ENCODE measurements at regions not wholly inside any gene's neighbourhood (a gene's known extent, or its start where the extent isn't known, plus 50 kb on each side); places are given as distances from the start of the nearest gene placed in this dataset.

DNA sequence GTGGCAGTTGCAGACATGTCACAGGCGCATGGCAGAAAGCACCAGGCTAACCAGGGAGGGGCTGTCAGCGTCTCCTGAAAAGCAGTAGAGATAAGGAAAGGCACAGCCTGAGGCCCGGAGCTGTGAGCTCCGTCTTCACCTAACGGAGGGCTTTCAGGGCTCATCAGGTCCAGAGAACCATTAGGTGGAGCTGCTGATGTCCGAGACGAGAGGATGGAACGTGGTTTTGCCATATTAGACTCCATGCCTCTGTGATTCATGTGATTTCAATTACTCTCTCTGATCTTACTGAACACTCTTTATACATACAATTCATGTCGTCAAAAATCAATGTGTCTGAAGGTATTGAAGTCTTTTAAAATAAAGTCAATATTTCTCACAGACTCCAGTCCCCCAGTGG lies 120.3 kb upstream of the RAB6C start:
- TF ChIP-seq, protein P1, sequence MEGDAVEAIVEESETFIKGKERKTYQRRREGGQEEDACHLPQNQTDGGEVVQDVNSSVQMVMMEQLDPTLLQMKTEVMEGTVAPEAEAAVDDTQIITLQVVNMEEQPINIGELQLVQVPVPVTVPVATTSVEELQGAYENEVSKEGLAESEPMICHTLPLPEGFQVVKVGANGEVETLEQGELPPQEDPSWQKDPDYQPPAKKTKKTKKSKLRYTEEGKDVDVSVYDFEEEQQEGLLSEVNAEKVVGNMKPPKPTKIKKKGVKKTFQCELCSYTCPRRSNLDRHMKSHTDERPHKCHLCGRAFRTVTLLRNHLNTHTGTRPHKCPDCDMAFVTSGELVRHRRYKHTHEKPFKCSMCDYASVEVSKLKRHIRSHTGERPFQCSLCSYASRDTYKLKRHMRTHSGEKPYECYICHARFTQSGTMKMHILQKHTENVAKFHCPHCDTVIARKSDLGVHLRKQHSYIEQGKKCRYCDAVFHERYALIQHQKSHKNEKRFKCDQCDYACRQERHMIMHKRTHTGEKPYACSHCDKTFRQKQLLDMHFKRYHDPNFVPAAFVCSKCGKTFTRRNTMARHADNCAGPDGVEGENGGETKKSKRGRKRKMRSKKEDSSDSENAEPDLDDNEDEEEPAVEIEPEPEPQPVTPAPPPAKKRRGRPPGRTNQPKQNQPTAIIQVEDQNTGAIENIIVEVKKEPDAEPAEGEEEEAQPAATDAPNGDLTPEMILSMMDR (IDR thresholded peaks at IDR 0.05 in 2 of 3, conservative IDR thresholded peaks at IDR 0.05 in 1 of 3; ENCODE audit: insufficient read depth in 2 of 3, low read depth in 1 of 3, low read length in 3 of 3), result peak in 1 of 3 experiments; percentile 8; a peak in 1 of 6 replicates
- TF ChIP-seq IFI16 (CRISPR knock-in tag; IDR thresholded peaks at IDR 0.05), result no peak
- Histone ChIP-seq H3K9me1 (ENCODE audit: control insufficient read depth, insufficient read depth, low read length) (no peaks in the 10 kb centered on the region), H3K9ac (ENCODE audit: insufficient read depth in 1 of 2, low read depth in 2 of 2, low read length in 2 of 2) (no peak overlapping the region), H3K27me3 (ENCODE audit: control insufficient read depth in 2 of 2, insufficient read depth in 2 of 2, low read length in 2 of 2) (peaks cover 3 to 22% of the 10 kb centered on the region in 2 experiments; a peak in 3 of 5 replicates), H3K9me3 (replicated peaks; ENCODE audit: control insufficient read depth, insufficient read depth, low read depth, low read length) (no peaks in the 10 kb centered on the region), H3K27ac (ENCODE audit: extremely low read depth, low read depth, low read length) (no peak overlapping the region), H4K20me1 (replicated peaks; ENCODE audit: control insufficient read depth, insufficient read depth, low read length) (0 out of 2 replicates have a peak, but pooled peaks cover 2% of the 10 kb centered on the region), H2AFZ (ENCODE audit: low read depth, low read length) (no peak overlapping the region), H3K4me1 (replicated peaks in 1 of 2; ENCODE audit: control insufficient read depth in 2 of 2, insufficient read depth in 2 of 2, low read length in 2 of 2) (no peaks in the 10 kb centered on the region), H3K4me3 (no peak overlapping the region), H3K4me2 (ENCODE audit: insufficient read depth, low read length) (no peak overlapping the region), H3K36me3 (ENCODE audit: control insufficient read depth, insufficient read depth, low read length) (no peaks in the 10 kb centered on the region), H3K79me2 (ENCODE audit: control insufficient read depth, insufficient read depth, low read length) (no peaks in the 10 kb centered on the region)
- ChIA-PET CTCF (ENCODE audit: low intra/inter-chr PET ratio) (no interaction called here), POLR2A (no interaction called here)
- peak; percentile 43; the same call in 2 of the 3 replicates for ATAC-seq
- BruUV-seq (replicated peaks), result no TSS peak
- no peak for DNase-seq (ENCODE audit: extremely low read depth in 1 of 4, low spot score in 3 of 4)
- intact Hi-C loops (cut with micrococcal nuclease) (no loop called here), in situ Hi-C loops (cut with MboI) (no loop called here)
- under 1% methylated on average over 9 of the region's 9 CpGs for WGBS (ENCODE audit: insufficient coverage, low coverage, missing lambda C conversion rate)
- no peak for FAIRE-seq

DNA sequence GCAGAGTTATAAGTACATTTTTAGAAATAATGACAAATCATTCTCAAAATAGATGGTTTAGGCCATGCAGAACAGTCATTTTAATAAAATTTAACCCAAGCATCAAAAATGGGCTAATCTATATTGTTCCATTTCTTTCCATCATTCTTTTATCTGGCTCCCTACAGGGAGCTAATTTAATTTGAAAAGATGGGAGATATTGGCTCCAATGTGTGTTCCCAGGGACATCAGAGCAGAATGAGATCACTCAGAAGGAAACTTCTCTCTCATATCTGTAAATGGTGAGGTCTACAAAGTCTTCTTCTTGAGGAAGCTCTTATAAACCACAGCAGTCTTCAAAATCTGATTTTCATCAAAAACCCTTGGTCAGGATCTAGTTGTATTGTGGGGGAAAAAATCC lies 119.4 kb upstream of the RAB6C start:
- BruUV-seq (replicated peaks), result no TSS peak
- no peak overlapping the region for H3K9ac ChIP-seq (ENCODE audit: insufficient read depth in 1 of 2, low read depth in 2 of 2, low read length in 2 of 2)
- H3K4me1 ChIP-seq (replicated peaks in 1 of 2; ENCODE audit: control insufficient read depth in 2 of 2, insufficient read depth in 2 of 2, low read length in 2 of 2), result no peaks in the 10 kb centered on the region
- no peaks in the 10 kb centered on the region for H3K9me1 ChIP-seq (ENCODE audit: control insufficient read depth, insufficient read depth, low read length)
- DNase-seq (ENCODE audit: extremely low read depth in 1 of 4, low spot score in 3 of 4), result no peak
- H3K4me3 ChIP-seq, result no peak overlapping the region
- H3K9me3 ChIP-seq (replicated peaks; ENCODE audit: control insufficient read depth, insufficient read depth, low read depth, low read length), result no peaks in the 10 kb centered on the region
- peaks cover 3 to 22% of the 10 kb centered on the region in 2 experiments; a peak in 3 of 5 replicates for H3K27me3 ChIP-seq (ENCODE audit: control insufficient read depth in 2 of 2, insufficient read depth in 2 of 2, low read length in 2 of 2)
- no peak overlapping the region for H2AFZ ChIP-seq (ENCODE audit: low read depth, low read length)
- in situ Hi-C loops (cut with MboI), result no loop called here
- 0 out of 2 replicates have a peak, but pooled peaks cover 2% of the 10 kb centered on the region for H4K20me1 ChIP-seq (replicated peaks; ENCODE audit: control insufficient read depth, insufficient read depth, low read length)
- ATAC-seq, result no peak
- ChIA-PET CTCF (ENCODE audit: low intra/inter-chr PET ratio) (no interaction called here), POLR2A (no interaction called here)
- intact Hi-C loops (cut with micrococcal nuclease), result no loop called here
- no peaks in the 10 kb centered on the region for H3K36me3 ChIP-seq (ENCODE audit: control insufficient read depth, insufficient read depth, low read length)
- no peak overlapping the region for H3K4me2 ChIP-seq (ENCODE audit: insufficient read depth, low read length)
- FAIRE-seq, result no peak
- no peak overlapping the region for H3K27ac ChIP-seq (ENCODE audit: extremely low read depth, low read depth, low read length)
- H3K79me2 ChIP-seq (ENCODE audit: control insufficient read depth, insufficient read depth, low read length), result no peaks in the 10 kb centered on the region
- TF ChIP-seq, protein P2, sequence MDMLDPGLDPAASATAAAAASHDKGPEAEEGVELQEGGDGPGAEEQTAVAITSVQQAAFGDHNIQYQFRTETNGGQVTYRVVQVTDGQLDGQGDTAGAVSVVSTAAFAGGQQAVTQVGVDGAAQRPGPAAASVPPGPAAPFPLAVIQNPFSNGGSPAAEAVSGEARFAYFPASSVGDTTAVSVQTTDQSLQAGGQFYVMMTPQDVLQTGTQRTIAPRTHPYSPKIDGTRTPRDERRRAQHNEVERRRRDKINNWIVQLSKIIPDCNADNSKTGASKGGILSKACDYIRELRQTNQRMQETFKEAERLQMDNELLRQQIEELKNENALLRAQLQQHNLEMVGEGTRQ (CRISPR knock-in tag; IDR thresholded peaks at IDR 0.05), result no peak
- TF ChIP-seq RBM17 (IDR thresholded peaks at IDR 0.05; ENCODE audit: borderline replicate concordance, low read depth, low read length) (no peak), GTF2E2 (tag; IDR thresholded peaks at IDR 0.05) (no peak), XRCC4 (IDR thresholded peaks at IDR 0.05; ENCODE audit: extremely low read depth, insufficient read depth, insufficient read length) (no peak), CBX3 (IDR thresholded peaks at IDR 0.05; ENCODE audit: borderline replicate concordance in 1 of 2, low read length in 2 of 2) (no peak), XRCC3 (IDR thresholded peaks at IDR 0.05) (no peak), MED1 (CRISPR knock-in tag; IDR thresholded peaks at IDR 0.05; ENCODE audit: borderline replicate concordance) (no peak), ZNF23 (CRISPR knock-in tag; IDR thresholded peaks at IDR 0.05) (no peak)
- TF ChIP-seq, protein P3, sequence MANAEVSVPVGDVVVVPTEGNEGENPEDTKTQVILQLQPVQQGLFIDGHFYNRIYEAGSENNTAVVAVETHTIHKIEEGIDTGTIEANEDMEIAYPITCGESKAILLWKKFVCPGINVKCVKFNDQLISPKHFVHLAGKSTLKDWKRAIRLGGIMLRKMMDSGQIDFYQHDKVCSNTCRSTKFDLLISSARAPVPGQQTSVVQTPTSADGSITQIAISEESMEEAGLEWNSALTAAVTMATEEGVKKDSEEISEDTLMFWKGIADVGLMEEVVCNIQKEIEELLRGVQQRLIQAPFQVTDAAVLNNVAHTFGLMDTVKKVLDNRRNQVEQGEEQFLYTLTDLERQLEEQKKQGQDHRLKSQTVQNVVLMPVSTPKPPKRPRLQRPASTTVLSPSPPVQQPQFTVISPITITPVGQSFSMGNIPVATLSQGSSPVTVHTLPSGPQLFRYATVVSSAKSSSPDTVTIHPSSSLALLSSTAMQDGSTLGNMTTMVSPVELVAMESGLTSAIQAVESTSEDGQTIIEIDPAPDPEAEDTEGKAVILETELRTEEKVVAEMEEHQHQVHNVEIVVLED (CRISPR knock-in tag; IDR thresholded peaks at IDR 0.05), result no peak
